Nephron (organoid): ENCODE measurements at regions not wholly inside any gene's neighbourhood (a gene's known extent, or its start where the extent isn't known, plus 50 kb on each side); places are given as distances from the start of the nearest gene placed in this dataset.

ENCODE experiments used
- H3K27ac Mint-ChIP-seq, 3 experiments: 2 replicates each; pipeline ENCODE4 v1.8.0; 2020; ENCODE audit warnings: mixed read lengths in 3 of 3, mild to moderate bottlenecking in 2 of 3, moderate library complexity in 1 of 3
- H3K27me3 Mint-ChIP-seq: 2 replicates; pipeline ENCODE4 v1.8.0; 2021; ENCODE audit warnings: low read depth, mild to moderate bottlenecking, moderate library complexity, mixed read lengths
- H3K36me3 Mint-ChIP-seq: 2 replicates; pipeline ENCODE4 v1.8.0; 2020; ENCODE audit warnings: low read depth, mixed read lengths
- H3K4me1 Mint-ChIP-seq: 2 replicates; pipeline ENCODE4 v1.8.0; 2020; ENCODE audit warnings: mixed read lengths
- H3K4me3 Mint-ChIP-seq, 3 experiments: 2 replicates each; pipeline ENCODE4 v1.8.0; 2020; ENCODE audit warnings: mild to moderate bottlenecking in 3 of 3, mixed read lengths in 3 of 3, moderate library complexity in 2 of 3
- H3K9me3 Mint-ChIP-seq: 2 replicates; pipeline ENCODE4 v1.8.0; 2020; ENCODE audit warnings: mixed read lengths
- TF ChIP-seq, protein P1 (sequence below), 3 experiments: fragments of 200-600 bp; sonication (generic); IDR thresholded peaks; one replicate each; pipeline ENCODE4 v1.5.0; 2021; ENCODE audit warnings: antibody characterized with exemption in 3 of 3; ENCODE audit not compliant: unreplicated experiment in 3 of 3

- Mint-ChIP-seq H3K4me1 (no peaks in the 10 kb centered on the region), H3K9me3 (no peaks in the 10 kb centered on the region), H3K36me3 (no peaks in the 10 kb centered on the region), H3K27ac (no peak overlapping the region), H3K27me3 (peaks cover 3% of the 10 kb centered on the region), H3K4me3 (no peak overlapping the region)
- TF ChIP-seq, protein P1, sequence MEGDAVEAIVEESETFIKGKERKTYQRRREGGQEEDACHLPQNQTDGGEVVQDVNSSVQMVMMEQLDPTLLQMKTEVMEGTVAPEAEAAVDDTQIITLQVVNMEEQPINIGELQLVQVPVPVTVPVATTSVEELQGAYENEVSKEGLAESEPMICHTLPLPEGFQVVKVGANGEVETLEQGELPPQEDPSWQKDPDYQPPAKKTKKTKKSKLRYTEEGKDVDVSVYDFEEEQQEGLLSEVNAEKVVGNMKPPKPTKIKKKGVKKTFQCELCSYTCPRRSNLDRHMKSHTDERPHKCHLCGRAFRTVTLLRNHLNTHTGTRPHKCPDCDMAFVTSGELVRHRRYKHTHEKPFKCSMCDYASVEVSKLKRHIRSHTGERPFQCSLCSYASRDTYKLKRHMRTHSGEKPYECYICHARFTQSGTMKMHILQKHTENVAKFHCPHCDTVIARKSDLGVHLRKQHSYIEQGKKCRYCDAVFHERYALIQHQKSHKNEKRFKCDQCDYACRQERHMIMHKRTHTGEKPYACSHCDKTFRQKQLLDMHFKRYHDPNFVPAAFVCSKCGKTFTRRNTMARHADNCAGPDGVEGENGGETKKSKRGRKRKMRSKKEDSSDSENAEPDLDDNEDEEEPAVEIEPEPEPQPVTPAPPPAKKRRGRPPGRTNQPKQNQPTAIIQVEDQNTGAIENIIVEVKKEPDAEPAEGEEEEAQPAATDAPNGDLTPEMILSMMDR (IDR thresholded peaks at IDR 0.05; ENCODE audit: unreplicated experiment in 3 of 3): no peak
These were observed 244.7 kb upstream of the CELF2 start for GRCh38 chr10:10772874-10773508.

DNA sequence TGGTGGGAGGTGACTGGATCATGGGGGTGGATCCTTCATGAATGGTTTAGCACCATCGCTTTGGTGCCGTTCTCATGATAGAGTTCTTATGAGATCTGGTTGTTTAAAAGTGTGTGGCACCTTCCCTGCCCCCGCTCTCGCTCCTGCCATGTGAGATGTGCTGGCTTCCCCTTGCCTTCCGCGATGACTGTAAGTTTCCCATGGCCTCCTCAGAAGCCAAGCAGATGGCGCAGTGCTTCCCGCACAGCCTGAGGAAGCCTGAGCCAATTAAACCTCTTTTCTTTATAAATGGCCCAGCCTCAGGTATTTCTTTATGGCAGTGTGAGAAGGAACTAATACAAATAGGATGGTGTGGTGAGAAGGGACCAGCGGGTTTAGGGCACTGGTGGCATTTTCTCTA lies 243.3 kb upstream of the CELF2 start:
- H3K27me3 Mint-ChIP-seq: peaks cover 3% of the 10 kb centered on the region
- no peak overlapping the region for H3K27ac Mint-ChIP-seq
- H3K36me3 Mint-ChIP-seq: no peaks in the 10 kb centered on the region
- no peaks in the 10 kb centered on the region for H3K4me1 Mint-ChIP-seq
- no peaks in the 10 kb centered on the region for H3K9me3 Mint-ChIP-seq
- TF ChIP-seq, protein P1 (IDR thresholded peaks at IDR 0.05; ENCODE audit: unreplicated experiment in 3 of 3): no peak
- H3K4me3 Mint-ChIP-seq: no peak overlapping the region

GRCh38 chr10:10776363-10776762 lies 241.3 kb upstream of the CELF2 start:
- H3K36me3 Mint-ChIP-seq: no peaks in the 10 kb centered on the region
- no peaks in the 10 kb centered on the region for H3K4me1 Mint-ChIP-seq
- no peak overlapping the region for H3K4me3 Mint-ChIP-seq
- TF ChIP-seq, protein P1 (IDR thresholded peaks at IDR 0.05; ENCODE audit: unreplicated experiment in 3 of 3): no peak
- peaks cover 5% of the 10 kb centered on the region for H3K9me3 Mint-ChIP-seq
- no peak overlapping the region for H3K27ac Mint-ChIP-seq
- no peaks in the 10 kb centered on the region for H3K27me3 Mint-ChIP-seq

DNA sequence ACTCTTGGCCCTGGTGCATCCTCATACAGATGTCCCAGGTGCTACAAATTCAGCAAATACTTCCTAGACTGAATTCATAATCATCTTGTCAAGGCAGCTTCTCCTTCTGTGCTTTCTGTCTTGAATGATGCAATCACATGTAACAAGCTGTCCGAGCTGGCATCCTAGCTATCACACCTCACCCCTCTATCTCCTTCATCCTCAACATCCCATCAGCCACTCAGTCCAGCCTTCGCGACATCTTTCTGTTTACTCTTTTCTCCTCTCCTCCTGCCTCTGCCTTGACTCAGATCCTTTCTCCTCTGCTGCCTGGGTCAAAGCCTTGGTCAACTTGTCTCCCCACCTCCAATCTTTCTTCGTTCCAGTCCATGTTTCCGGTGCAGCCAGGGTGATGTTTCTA lies 240.4 kb upstream of the CELF2 start:
- H3K27ac Mint-ChIP-seq: no peak overlapping the region
- peaks cover 5% of the 10 kb centered on the region for H3K9me3 Mint-ChIP-seq
- no peaks in the 10 kb centered on the region for H3K4me1 Mint-ChIP-seq
- H3K27me3 Mint-ChIP-seq: no peaks in the 10 kb centered on the region
- no peaks in the 10 kb centered on the region for H3K36me3 Mint-ChIP-seq
- no peak overlapping the region for H3K4me3 Mint-ChIP-seq
- TF ChIP-seq, protein P1 (IDR thresholded peaks at IDR 0.05; ENCODE audit: unreplicated experiment in 3 of 3): no peak

DNA sequence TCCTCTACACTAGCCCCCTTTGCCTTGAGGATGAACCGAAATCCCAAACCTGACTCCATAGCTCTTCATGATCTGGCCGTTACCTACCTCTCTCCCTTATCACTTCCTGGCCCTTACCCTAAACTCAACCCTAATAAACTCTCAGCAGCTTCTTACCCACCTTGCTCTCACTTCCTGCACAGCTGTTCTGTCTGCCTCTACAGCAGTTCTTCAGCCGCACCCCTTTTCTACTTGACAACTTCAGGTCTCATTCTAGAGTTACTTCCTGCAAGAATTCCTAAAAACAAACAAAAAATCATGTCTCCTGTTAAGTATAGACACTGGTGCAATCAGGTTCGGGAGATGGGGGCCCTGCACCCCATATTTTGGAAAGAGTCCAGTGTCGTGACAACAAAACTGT lies 239.9 kb upstream of the CELF2 start:
- TF ChIP-seq, protein P1 (IDR thresholded peaks at IDR 0.05; ENCODE audit: unreplicated experiment in 3 of 3): no peak
- Mint-ChIP-seq H3K9me3 (peaks cover 5% of the 10 kb centered on the region), H3K27ac (no peak overlapping the region), H3K4me3 (no peak overlapping the region), H3K36me3 (no peaks in the 10 kb centered on the region), H3K27me3 (no peaks in the 10 kb centered on the region), H3K4me1 (no peaks in the 10 kb centered on the region)

DNA sequence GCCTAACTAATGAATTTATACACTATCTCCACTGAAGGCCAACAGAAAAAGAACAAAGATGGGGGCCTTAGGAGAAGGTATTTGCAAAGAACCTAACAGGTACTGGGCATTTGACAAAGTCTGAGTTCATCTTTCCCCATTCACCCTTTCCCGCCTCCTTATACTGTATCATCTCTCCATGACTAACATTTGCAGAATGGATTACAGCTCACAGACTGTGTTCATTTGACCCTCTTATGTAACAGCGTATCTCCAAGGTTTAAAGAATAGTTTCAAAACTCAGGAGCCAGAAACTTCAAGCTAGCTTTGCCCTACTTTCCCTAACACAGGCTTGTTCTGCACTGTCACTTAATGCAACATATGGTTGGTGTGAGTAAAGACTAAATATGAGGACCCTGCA lies 238.7 kb upstream of the CELF2 start:
- TF ChIP-seq, protein P1 (IDR thresholded peaks at IDR 0.05; ENCODE audit: unreplicated experiment in 3 of 3): no peak
- H3K36me3 Mint-ChIP-seq: no peaks in the 10 kb centered on the region
- H3K27me3 Mint-ChIP-seq: no peaks in the 10 kb centered on the region
- no peak overlapping the region for H3K27ac Mint-ChIP-seq
- H3K4me3 Mint-ChIP-seq: no peak overlapping the region
- peaks cover 11% of the 10 kb centered on the region for H3K9me3 Mint-ChIP-seq
- no peaks in the 10 kb centered on the region for H3K4me1 Mint-ChIP-seq
